ENCODE measurements at regions not wholly inside any gene's neighbourhood (a gene's known extent, or its start where the extent isn't known, plus 50 kb on each side); places are given as distances from the start of the nearest gene placed in this dataset.
"Not testable (repeated sequence)": the region's sequence is repeated elsewhere in the genome, so short reads cannot be mapped to it uniquely, and the experiment has no call there.

- DNase-seq: not testable (repeated sequence)
Observed at GRCh38 chr2:59226362-59226761, 985.2 kb upstream of the FANCL start.

- no peak for DNase-seq
Observed at GRCh38 chr2:59223742-59224141, 982.6 kb upstream of the FANCL start.

GRCh38 chr2:59217360-59217759, 976.2 kb upstream of the FANCL start:
- no peak for DNase-seq

GRCh38 chr2:59206361-59206760, 965.2 kb upstream of the FANCL start:
- DNase-seq: no peak

- no peak for DNase-seq
Observed at GRCh38 chr2:59204040-59204439, 962.9 kb upstream of the FANCL start.

- peak; percentile 6 for DNase-seq
Observed at GRCh38 chr2:59196491-59196890, 955.4 kb upstream of the FANCL start.

- DNase-seq: no peak
Observed at GRCh38 chr2:59195851-59196250, 954.7 kb upstream of the FANCL start.

- no peak for DNase-seq
Observed at GRCh38 chr2:59191781-59192180, 950.7 kb upstream of the FANCL start.

- no peak for DNase-seq
Observed at GRCh38 chr2:59190518-59190917, 949.4 kb upstream of the FANCL start.

- peak; percentile 52 for DNase-seq
Observed at GRCh38 chr2:59184276-59185020, 943.3 kb upstream of the FANCL start.

- no peak for DNase-seq
Observed at GRCh38 chr2:59183070-59183469, 941.9 kb upstream of the FANCL start.

- peak; percentile 86 for DNase-seq
Observed at GRCh38 chr2:59182249-59182648, 941.1 kb upstream of the FANCL start.

GRCh38 chr2:59181347-59181746, 940.2 kb upstream of the FANCL start:
- DNase-seq: peak; percentile 16

- DNase-seq: peak; percentile 19
Observed at GRCh38 chr2:59180621-59181020, 939.5 kb upstream of the FANCL start.

GRCh38 chr2:59180111-59180510, 939.0 kb upstream of the FANCL start:
- no peak for DNase-seq

- no peak for DNase-seq
Observed at GRCh38 chr2:59177748-59178147, 936.6 kb upstream of the FANCL start.

- DNase-seq: no peak
Observed at GRCh38 chr2:59176737-59177136, 935.6 kb upstream of the FANCL start.

GRCh38 chr2:59174536-59175243, 933.6 kb upstream of the FANCL start:
- no peak for DNase-seq

- no peak for DNase-seq
Observed at GRCh38 chr2:59173325-59173724, 932.2 kb upstream of the FANCL start.

GRCh38 chr2:59171019-59171418, 929.9 kb upstream of the FANCL start:
- DNase-seq: no peak

- DNase-seq: no peak
Observed at GRCh38 chr2:59168766-59169165, 927.6 kb upstream of the FANCL start.

GRCh38 chr2:59167514-59167913, 926.4 kb upstream of the FANCL start:
- no peak for DNase-seq

- not testable (repeated sequence) for DNase-seq
Observed at GRCh38 chr2:59157908-59158307, 916.8 kb upstream of the FANCL start.

- DNase-seq: no peak
Observed at GRCh38 chr2:59151805-59152204, 910.7 kb upstream of the FANCL start.
